HepG2 (cell line): ENCODE measurements at regions not wholly inside any gene's neighbourhood (a gene's known extent, or its start where the extent isn't known, plus 50 kb on each side); places are given as distances from the start of the nearest gene placed in this dataset.
A peak's percentile ranks its signal among the peaks of the same experiment; 100 is the strongest.

Source experiments
- CCDC6 ChIP-seq: sonication (generic); formaldehyde crosslinking; IDR thresholded peaks from 2 replicates; pipeline ENCODE4 v1.8.1; 2022; ENCODE audit warnings: mild to moderate bottlenecking, missing genetic modification reagents, moderate library complexity
- FOXO1 ChIP-seq: sonication (generic); formaldehyde crosslinking; IDR thresholded peaks from 2 replicates; pipeline ENCODE4 v1.4.0; 2020; ENCODE audit warnings: missing genetic modification reagents
- GABPA ChIP-seq, 2 experiments: IDR thresholded peaks; 2 replicates each; pipeline ENCODE4 v1.6.1; 2011 to 2016; ENCODE audit warnings: low read depth in 2 of 2, low read length in 1 of 2, missing biosample characterization in 1 of 2, missing genetic modification characterization in 1 of 2
- GATA4 ChIP-seq: sonication (generic); IDR thresholded peaks from 2 replicates; pipeline ENCODE4 v1.6.1; 2016; ENCODE audit warnings: antibody characterized with exemption, low read depth, borderline replicate concordance
- GPN1 ChIP-seq: sonication (generic); formaldehyde crosslinking; IDR thresholded peaks from 2 replicates; pipeline ENCODE4 v1.5.1; 2020; ENCODE audit warnings: missing genetic modification reagents, borderline replicate concordance
- HOXA9 ChIP-seq: sonication (generic); formaldehyde crosslinking; IDR thresholded peaks from 2 replicates; pipeline ENCODE4 v1.8.1; 2022; ENCODE audit warnings: missing genetic modification reagents, mild to moderate bottlenecking, moderate library complexity, borderline replicate concordance
- KDM3A ChIP-seq: IDR thresholded peaks from 2 replicates; pipeline ENCODE4 v1.6.1; 2018; ENCODE audit warnings: low read depth, missing compliant biosample characterization
- NCOA1 ChIP-seq: sonication (generic); formaldehyde crosslinking; IDR thresholded peaks from 2 replicates; pipeline ENCODE4 v1.9.0; 2021; ENCODE audit warnings: missing genetic modification reagents
- NFYB ChIP-seq: sonication (generic); formaldehyde crosslinking; IDR thresholded peaks from 2 replicates; pipeline ENCODE4 v1.4.0; 2020; ENCODE audit warnings: missing genetic modification reagents
- RBFOX2 ChIP-seq: fragments of 200-400 bp; formaldehyde crosslinking; IDR thresholded peaks from 2 replicates; pipeline ENCODE4 v1.6.1; 2017; ENCODE audit warnings: low read depth, mild to moderate bottlenecking, low read length
- SMC3 ChIP-seq: IDR thresholded peaks from 2 replicates; pipeline ENCODE4 v1.6.1; 2011; ENCODE audit warnings: low read length, improper control_type of control experiment
- SOX5 ChIP-seq: IDR thresholded peaks from 2 replicates; pipeline ENCODE4 v1.6.1; 2016; ENCODE audit warnings: borderline replicate concordance
- ZC3H4 ChIP-seq: sonication (generic); formaldehyde crosslinking; IDR thresholded peaks from 2 replicates; pipeline ENCODE4 v1.4.0; 2020; ENCODE audit warnings: missing genetic modification reagents, borderline replicate concordance
- ZFP41 ChIP-seq: sonication (generic); formaldehyde crosslinking; IDR thresholded peaks from 2 replicates; pipeline ENCODE4 v1.4.0; 2020; ENCODE audit warnings: mild to moderate bottlenecking, missing genetic modification reagents, borderline replicate concordance
- ZFX ChIP-seq: sonication (generic); formaldehyde crosslinking; IDR thresholded peaks from 2 replicates; pipeline ENCODE4 v1.4.0; 2020; ENCODE audit warnings: mild to moderate bottlenecking, low read depth, missing genetic modification reagents, moderate library complexity
- ZKSCAN8 ChIP-seq: IDR thresholded peaks from 2 replicates; pipeline ENCODE4 v1.6.1; 2016; ENCODE audit warnings: borderline replicate concordance, missing genetic modification reagents, missing compliant biosample characterization
- ZNF10 ChIP-seq: sonication (generic); formaldehyde crosslinking; IDR thresholded peaks from 2 replicates; pipeline ENCODE4 v1.4.0; 2020; ENCODE audit warnings: mild to moderate bottlenecking, low read depth, missing genetic modification reagents, borderline replicate concordance
- ZNF121 ChIP-seq: sonication (generic); formaldehyde crosslinking; IDR thresholded peaks from 2 replicates; pipeline ENCODE4 v1.5.0; 2020; ENCODE audit warnings: mild to moderate bottlenecking, missing genetic modification reagents
- ZNF317 ChIP-seq: sonication (generic); formaldehyde crosslinking; IDR thresholded peaks from 2 replicates; pipeline ENCODE4 v1.5.0; 2020; ENCODE audit warnings: mild to moderate bottlenecking, missing genetic modification reagents
- ZNF331 ChIP-seq: sonication (generic); formaldehyde crosslinking; IDR thresholded peaks from 2 replicates; pipeline ENCODE4 v1.4.0; 2020; ENCODE audit warnings: missing genetic modification reagents
- ZNF430 ChIP-seq: sonication (generic); formaldehyde crosslinking; IDR thresholded peaks from 2 replicates; pipeline ENCODE4 v1.9.0; 2021; ENCODE audit warnings: mild to moderate bottlenecking, missing genetic modification reagents
- ZNF546 ChIP-seq: sonication (generic); formaldehyde crosslinking; conservative IDR thresholded peaks from 2 replicates; pipeline ENCODE4 v1.8.1; 2023; ENCODE audit warnings: mild to moderate bottlenecking, missing genetic modification reagents
- ZNF746 ChIP-seq: sonication (generic); formaldehyde crosslinking; IDR thresholded peaks from 2 replicates; pipeline ENCODE4 v1.8.0; 2022; ENCODE audit warnings: mild to moderate bottlenecking, missing genetic modification reagents
- ZNF776 ChIP-seq: sonication (generic); formaldehyde crosslinking; IDR thresholded peaks from 2 replicates; pipeline ENCODE4 v1.4.0; 2020; ENCODE audit warnings: mild to moderate bottlenecking, missing genetic modification reagents
- ZNF782 ChIP-seq: sonication (generic); formaldehyde crosslinking; IDR thresholded peaks from 2 replicates; pipeline ENCODE4 v1.4.0; 2020; ENCODE audit warnings: missing genetic modification reagents, mild to moderate bottlenecking, borderline replicate concordance
- TF ChIP-seq, protein P1 (sequence below): fragments of 450-650 bp; IDR thresholded peaks from 2 replicates; pipeline ENCODE4 v1.6.1; 2017
- TF ChIP-seq, protein P2 (sequence below): sonication (generic); formaldehyde crosslinking; IDR thresholded peaks from 2 replicates; pipeline ENCODE4 v1.5.0; 2020; ENCODE audit warnings: missing genetic modification reagents
- TF ChIP-seq, protein P3 (sequence below): sonication (generic); formaldehyde crosslinking; IDR thresholded peaks from 2 replicates; pipeline ENCODE4 v1.4.0; 2020; ENCODE audit warnings: missing genetic modification reagents, borderline replicate concordance

DNA sequence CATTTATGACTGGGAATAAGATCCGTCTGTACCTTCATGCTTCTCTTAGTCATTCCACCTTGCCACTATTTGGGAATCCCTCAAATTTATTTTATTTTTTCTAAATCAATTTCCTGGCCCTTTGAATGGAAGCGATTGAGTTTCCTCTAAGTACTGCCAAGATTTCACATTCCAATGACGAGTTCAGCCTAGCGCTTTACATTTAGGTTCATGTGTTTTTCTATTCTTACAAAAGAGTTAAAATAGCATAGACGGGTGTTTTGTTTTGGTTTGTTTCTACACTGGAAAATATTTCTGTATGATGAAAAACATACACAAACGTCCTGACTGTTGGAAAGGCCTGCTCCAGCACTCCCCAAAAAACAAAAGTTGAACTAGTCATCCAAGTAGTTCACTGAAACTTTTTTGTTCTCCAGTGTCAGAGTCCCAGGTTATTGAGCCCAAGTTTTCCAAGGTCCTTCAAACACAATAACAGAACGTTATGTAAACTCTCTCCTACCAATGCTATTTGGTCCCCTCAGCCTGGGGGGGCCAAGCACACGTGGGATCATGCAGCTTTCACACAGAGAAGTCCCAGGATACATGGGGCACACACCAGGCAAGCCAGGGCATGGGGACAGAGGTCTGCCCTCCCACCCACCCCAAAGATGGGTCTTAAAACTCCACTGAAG lies 74.8 kb upstream of the FOXN3 start (continued):
- TF ChIP-seq HOXA9 (CRISPR knock-in tag) (no peak), RBFOX2 (no peak), SMC3 (no peak), ZNF776 (CRISPR knock-in tag) (no peak), KDM3A (CRISPR knock-in tag) (no peak), FOXO1 (CRISPR knock-in tag) (peak; percentile 77; the same call in 1 of the 2 replicates), ZFP41 (CRISPR knock-in tag) (no peak), ZFX (CRISPR knock-in tag) (peak; percentile 16; the same call in 1 of the 2 replicates), ZNF331 (no peak), ZNF746 (CRISPR knock-in tag) (no peak), NCOA1 (CRISPR knock-in tag) (no peak), ZNF10 (CRISPR knock-in tag) (no peak), ZNF430 (CRISPR knock-in tag) (peak; percentile 23; the same call in 1 of the 2 replicates), ZNF782 (CRISPR knock-in tag) (no peak), GABPA (IDR thresholded peaks at IDR 0.05; ENCODE audit: low read depth, low read length) (no peak), GABPA (CRISPR knock-in tag; IDR thresholded peaks at IDR 0.05; ENCODE audit: low read depth) (0 out of 2 replicates have a peak, but pooled peaks have one; percentile 14), GATA4 (no peak), ZNF317 (CRISPR knock-in tag) (no peak), SOX5 (peak; percentile 89), CCDC6 (CRISPR knock-in tag) (0 out of 2 replicates have a peak, but pooled peaks have one; percentile 26), ZKSCAN8 (no peak), ZC3H4 (CRISPR knock-in tag) (no peak), NFYB (peak; percentile 10; the same call in 1 of the 2 replicates), ZNF121 (CRISPR knock-in tag) (no peak), GPN1 (no peak), ZNF546 (no peak)
- TF ChIP-seq, protein P1, sequence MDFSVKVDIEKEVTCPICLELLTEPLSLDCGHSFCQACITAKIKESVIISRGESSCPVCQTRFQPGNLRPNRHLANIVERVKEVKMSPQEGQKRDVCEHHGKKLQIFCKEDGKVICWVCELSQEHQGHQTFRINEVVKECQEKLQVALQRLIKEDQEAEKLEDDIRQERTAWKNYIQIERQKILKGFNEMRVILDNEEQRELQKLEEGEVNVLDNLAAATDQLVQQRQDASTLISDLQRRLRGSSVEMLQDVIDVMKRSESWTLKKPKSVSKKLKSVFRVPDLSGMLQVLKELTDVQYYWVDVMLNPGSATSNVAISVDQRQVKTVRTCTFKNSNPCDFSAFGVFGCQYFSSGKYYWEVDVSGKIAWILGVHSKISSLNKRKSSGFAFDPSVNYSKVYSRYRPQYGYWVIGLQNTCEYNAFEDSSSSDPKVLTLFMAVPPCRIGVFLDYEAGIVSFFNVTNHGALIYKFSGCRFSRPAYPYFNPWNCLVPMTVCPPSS: no peak
- TF ChIP-seq, protein P2, sequence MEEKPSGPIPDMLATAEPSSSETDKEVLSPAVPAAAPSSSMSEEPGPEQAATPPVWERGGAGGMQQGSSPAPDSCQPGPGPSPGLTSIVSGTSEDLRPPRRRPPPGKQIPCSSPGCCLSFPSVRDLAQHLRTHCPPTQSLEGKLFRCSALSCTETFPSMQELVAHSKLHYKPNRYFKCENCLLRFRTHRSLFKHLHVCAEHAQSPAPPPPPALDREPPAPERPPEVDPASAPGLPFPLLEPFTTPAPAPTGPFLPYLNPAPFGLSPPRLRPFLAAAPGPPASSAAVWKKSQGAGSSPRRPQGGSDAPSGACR (CRISPR knock-in tag): peak; percentile 52; the same call in 1 of the 2 replicates
- TF ChIP-seq, protein P3, sequence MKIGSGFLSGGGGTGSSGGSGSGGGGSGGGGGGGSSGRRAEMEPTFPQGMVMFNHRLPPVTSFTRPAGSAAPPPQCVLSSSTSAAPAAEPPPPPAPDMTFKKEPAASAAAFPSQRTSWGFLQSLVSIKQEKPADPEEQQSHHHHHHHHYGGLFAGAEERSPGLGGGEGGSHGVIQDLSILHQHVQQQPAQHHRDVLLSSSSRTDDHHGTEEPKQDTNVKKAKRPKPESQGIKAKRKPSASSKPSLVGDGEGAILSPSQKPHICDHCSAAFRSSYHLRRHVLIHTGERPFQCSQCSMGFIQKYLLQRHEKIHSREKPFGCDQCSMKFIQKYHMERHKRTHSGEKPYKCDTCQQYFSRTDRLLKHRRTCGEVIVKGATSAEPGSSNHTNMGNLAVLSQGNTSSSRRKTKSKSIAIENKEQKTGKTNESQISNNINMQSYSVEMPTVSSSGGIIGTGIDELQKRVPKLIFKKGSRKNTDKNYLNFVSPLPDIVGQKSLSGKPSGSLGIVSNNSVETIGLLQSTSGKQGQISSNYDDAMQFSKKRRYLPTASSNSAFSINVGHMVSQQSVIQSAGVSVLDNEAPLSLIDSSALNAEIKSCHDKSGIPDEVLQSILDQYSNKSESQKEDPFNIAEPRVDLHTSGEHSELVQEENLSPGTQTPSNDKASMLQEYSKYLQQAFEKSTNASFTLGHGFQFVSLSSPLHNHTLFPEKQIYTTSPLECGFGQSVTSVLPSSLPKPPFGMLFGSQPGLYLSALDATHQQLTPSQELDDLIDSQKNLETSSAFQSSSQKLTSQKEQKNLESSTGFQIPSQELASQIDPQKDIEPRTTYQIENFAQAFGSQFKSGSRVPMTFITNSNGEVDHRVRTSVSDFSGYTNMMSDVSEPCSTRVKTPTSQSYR: no peak
